ENCODE measurements at regions not wholly inside any gene's neighbourhood (a gene's known extent, or its start where the extent isn't known, plus 50 kb on each side); places are given as distances from the start of the nearest gene placed in this dataset.

GRCh38 chr1:207243442-207244408 is 77.8 kb upstream of the CD55 start:
- DNase-seq: no peak

- peak; percentile 21 for DNase-seq
These were observed 77.1 kb upstream of the CD55 start for GRCh38 chr1:207244409-207244801.

- no peak for DNase-seq
These were observed 76.4 kb upstream of the CD55 start for GRCh38 chr1:207245124-207245523.

GRCh38 chr1:207248544-207249198 is 72.8 kb upstream of the CD55 start:
- DNase-seq: no peak

- DNase-seq: peak; percentile 10
These were observed 71.0 kb upstream of the CD55 start for GRCh38 chr1:207250431-207250830.

- DNase-seq: no peak
These were observed 70.4 kb upstream of the CD55 start for GRCh38 chr1:207251066-207251465.

GRCh38 chr1:207256869-207257268 is 64.6 kb upstream of the CD55 start:
- DNase-seq: no peak

- peak; percentile 39 for DNase-seq
These were observed 62.1 kb upstream of the CD55 start for GRCh38 chr1:207259391-207259790.

GRCh38 chr1:207261971-207262370 is 59.5 kb upstream of the CD55 start:
- no peak for DNase-seq

GRCh38 chr1:207262891-207263290 is 58.6 kb upstream of the CD55 start:
- DNase-seq: peak; percentile 27

GRCh38 chr1:207264663-207265252 is 56.7 kb upstream of the CD55 start:
- no peak for DNase-seq

GRCh38 chr1:207268337-207268736 is 53.1 kb upstream of the CD55 start:
- DNase-seq: no peak

- DNase-seq: no peak
These were observed 52.5 kb upstream of the CD55 start for GRCh38 chr1:207268753-207269511.
